DND-41 (cell line): ENCODE measurements at regions not wholly inside any gene's neighbourhood (a gene's known extent, or its start where the extent isn't known, plus 50 kb on each side); places are given as distances from the start of the nearest gene placed in this dataset.

ENCODE experiments used
- CTCF ChIP-seq: IDR thresholded peaks from 2 replicates; pipeline ENCODE4 v1.5.1; 2012; ENCODE audit warnings: borderline replicate concordance, low read length, moderate library complexity, mild to moderate bottlenecking; ENCODE audit not compliant: poor library complexity, severe bottlenecking; ENCODE audit errors: extremely low read depth
- EZH2 ChIP-seq: IDR thresholded peaks from 3 replicates; pipeline ENCODE4 v1.6.1; 2012; ENCODE audit warnings: borderline replicate concordance, low read depth, mild to moderate bottlenecking, moderate library complexity, low read length, inconsistent platforms; ENCODE audit not compliant: severe bottlenecking

- TF ChIP-seq CTCF (no peak), EZH2 (no peak)
Observed at GRCh38 chr1:201758499-201759050, 70.4 kb upstream of the IPO9 start.
